ENCODE measurements at regions not wholly inside any gene's neighbourhood (a gene's known extent, or its start where the extent isn't known, plus 50 kb on each side); places are given as distances from the start of the nearest gene placed in this dataset.

GRCh38 chr5:3734632-3735031 is 139.0 kb downstream of the IRX1 start:
- no peak for TF ChIP-seq FOXP2 (optimal IDR thresholded peaks at IDR 0.05; ENCODE audit: borderline replicate concordance, extremely low read depth, extremely low read length, insufficient read depth)
- no peak for TF ChIP-seq POLR2AphosphoS5 (IDR thresholded peaks at IDR 0.05; ENCODE audit: low read depth, low read length)
- TF ChIP-seq SIN3A (IDR thresholded peaks at IDR 0.05; ENCODE audit: borderline replicate concordance, insufficient read depth, low read length) = no peak
- no peak for TF ChIP-seq REST (IDR thresholded peaks at IDR 0.05; ENCODE audit: insufficient read depth in 1 of 2, low read depth in 2 of 2, low read length in 2 of 2)
- no peak for TF ChIP-seq TAF1 (IDR thresholded peaks at IDR 0.05; ENCODE audit: borderline replicate concordance, insufficient read depth, low read length)

- no peak for TF ChIP-seq REST (IDR thresholded peaks at IDR 0.05; ENCODE audit: insufficient read depth in 1 of 2, low read depth in 2 of 2, low read length in 2 of 2)
- no peak for TF ChIP-seq TAF1 (IDR thresholded peaks at IDR 0.05; ENCODE audit: borderline replicate concordance, insufficient read depth, low read length)
- no peak for TF ChIP-seq FOXP2 (optimal IDR thresholded peaks at IDR 0.05; ENCODE audit: borderline replicate concordance, extremely low read depth, extremely low read length, insufficient read depth)
- TF ChIP-seq SIN3A (IDR thresholded peaks at IDR 0.05; ENCODE audit: borderline replicate concordance, insufficient read depth, low read length) = no peak
- no peak for TF ChIP-seq POLR2AphosphoS5 (IDR thresholded peaks at IDR 0.05; ENCODE audit: low read depth, low read length)
Measured at GRCh38 chr5:3736466-3736865, 140.8 kb downstream of the IRX1 start.

- TF ChIP-seq SIN3A (IDR thresholded peaks at IDR 0.05; ENCODE audit: borderline replicate concordance, insufficient read depth, low read length) (no peak), REST (IDR thresholded peaks at IDR 0.05; ENCODE audit: insufficient read depth in 1 of 2, low read depth in 2 of 2, low read length in 2 of 2) (no peak), TAF1 (IDR thresholded peaks at IDR 0.05; ENCODE audit: borderline replicate concordance, insufficient read depth, low read length) (no peak), POLR2AphosphoS5 (IDR thresholded peaks at IDR 0.05; ENCODE audit: low read depth, low read length) (no peak), FOXP2 (optimal IDR thresholded peaks at IDR 0.05; ENCODE audit: borderline replicate concordance, extremely low read depth, extremely low read length, insufficient read depth) (no peak)
Measured at GRCh38 chr5:3736926-3737325, 141.3 kb downstream of the IRX1 start.

- TF ChIP-seq SIN3A (IDR thresholded peaks at IDR 0.05; ENCODE audit: borderline replicate concordance, insufficient read depth, low read length) = no peak
- no peak for TF ChIP-seq REST (IDR thresholded peaks at IDR 0.05; ENCODE audit: insufficient read depth in 1 of 2, low read depth in 2 of 2, low read length in 2 of 2)
- no peak for TF ChIP-seq TAF1 (IDR thresholded peaks at IDR 0.05; ENCODE audit: borderline replicate concordance, insufficient read depth, low read length)
- no peak for TF ChIP-seq POLR2AphosphoS5 (IDR thresholded peaks at IDR 0.05; ENCODE audit: low read depth, low read length)
- TF ChIP-seq FOXP2 (optimal IDR thresholded peaks at IDR 0.05; ENCODE audit: borderline replicate concordance, extremely low read depth, extremely low read length, insufficient read depth) = no peak
Measured at GRCh38 chr5:3738919-3739318, 143.3 kb downstream of the IRX1 start.

Measured in PFSK-1 (cell line).